CD4-positive, alpha-beta T cell treated with Interleukin-10 for 1 hour (primary cell): ENCODE measurements at regions not wholly inside any gene's neighbourhood (a gene's known extent, or its start where the extent isn't known, plus 50 kb on each side); places are given as distances from the start of the nearest gene placed in this dataset.

ENCODE experiments used
- DNase-seq: peaks from one replicate; pipeline ENCODE4 v3.0.0-alpha.2; 2020

DNA sequence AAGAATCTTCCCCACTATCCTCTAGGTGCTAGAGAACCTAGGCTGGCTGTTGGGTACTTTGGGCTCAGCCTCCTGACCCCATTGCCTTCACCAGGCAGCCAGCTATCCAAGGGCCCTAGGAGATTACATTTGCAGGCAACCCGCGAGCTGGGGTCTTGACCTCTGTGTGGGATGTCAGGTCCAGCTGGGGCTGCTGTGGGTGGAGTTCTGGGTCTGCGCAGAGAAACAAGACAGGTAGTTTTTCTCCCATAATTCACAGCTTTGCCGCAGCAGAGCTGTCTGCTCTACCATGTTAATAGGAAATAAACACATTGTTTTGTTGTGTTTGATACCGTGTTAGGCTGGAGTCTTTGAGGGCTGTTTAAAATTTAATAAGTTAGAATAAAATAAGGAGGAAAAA, 142.8 kb upstream of the PLET1 start:
- no peak for DNase-seq

DNA sequence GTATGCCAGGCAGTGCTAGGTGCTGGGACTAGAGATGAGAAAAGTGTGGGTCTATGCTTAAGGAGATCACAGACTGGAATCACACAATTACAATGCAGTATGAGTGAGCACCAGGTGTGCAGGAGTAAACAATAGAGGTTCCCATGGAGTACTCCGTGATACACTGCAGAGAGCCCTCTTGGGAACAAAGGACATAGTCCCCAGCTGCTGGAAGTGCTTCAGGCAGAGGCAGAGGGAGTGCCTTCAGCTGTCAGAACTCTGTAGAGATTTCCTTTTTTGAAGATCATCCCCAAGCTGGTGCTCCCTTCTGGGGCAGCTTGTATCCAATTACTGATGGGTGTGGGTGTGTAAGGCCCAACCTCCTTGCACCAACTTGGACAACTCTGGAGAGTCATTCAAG, 143.5 kb upstream of the PLET1 start:
- no peak for DNase-seq

DNA sequence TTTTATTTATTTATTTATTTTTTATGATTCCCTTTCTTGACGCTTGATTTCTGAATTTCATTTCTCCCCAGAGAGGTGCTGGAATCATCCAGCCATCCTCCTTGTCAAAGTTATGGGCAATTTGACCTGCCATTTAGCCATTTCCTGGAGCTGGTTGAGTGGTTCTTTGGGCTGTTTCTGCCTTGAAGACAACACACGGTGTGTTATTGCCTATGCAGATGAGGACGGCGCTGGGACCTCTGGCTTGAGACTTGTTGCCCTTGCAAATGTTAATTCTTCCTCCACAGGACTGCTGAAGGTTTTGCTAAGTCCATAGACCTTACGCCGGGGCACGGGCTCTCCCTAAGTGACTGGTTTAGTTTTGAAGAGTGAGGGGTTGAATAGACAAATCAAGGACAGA, 147.9 kb upstream of the PLET1 start:
- no peak for DNase-seq

DNA sequence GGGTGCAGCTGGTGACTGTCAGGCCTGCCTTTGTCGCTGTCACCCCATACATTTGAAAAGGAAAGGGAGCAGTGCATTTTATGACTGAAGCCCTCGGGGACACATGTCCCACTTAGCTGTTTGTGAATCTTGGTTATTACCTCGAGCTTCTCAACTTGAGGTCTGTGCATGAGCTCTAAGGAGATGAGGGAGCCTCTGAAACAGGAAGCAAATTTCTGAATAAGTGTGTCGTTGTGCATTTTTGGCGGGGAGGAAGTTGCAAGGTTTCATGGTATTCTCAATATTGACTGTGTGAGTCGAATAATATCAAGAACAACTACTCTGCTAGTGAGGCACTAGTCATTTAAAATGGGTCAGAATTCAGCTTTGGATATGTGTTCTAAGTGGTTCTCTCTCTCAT, 149.7 kb upstream of the PLET1 start:
- no peak for DNase-seq

DNA sequence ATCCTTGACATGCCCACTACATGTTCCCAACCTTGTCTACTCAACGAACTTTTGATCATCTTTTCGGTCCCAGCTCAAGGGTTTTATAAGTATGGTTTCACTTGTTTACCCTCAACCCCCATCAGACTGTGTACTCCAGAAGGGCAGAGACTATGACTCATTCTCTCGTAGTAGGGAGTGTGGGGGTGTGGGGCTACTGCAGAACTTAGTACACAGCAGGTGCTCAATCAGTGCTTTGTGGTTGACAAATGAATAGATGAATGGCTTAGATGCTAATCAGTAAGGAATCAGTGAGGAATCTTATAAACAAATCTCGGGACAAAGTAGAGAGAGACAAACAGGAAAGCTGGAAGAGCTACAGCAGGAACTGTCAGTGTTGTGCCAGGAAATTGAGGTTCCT, 151.7 kb upstream of the PLET1 start:
- DNase-seq: no peak

DNA sequence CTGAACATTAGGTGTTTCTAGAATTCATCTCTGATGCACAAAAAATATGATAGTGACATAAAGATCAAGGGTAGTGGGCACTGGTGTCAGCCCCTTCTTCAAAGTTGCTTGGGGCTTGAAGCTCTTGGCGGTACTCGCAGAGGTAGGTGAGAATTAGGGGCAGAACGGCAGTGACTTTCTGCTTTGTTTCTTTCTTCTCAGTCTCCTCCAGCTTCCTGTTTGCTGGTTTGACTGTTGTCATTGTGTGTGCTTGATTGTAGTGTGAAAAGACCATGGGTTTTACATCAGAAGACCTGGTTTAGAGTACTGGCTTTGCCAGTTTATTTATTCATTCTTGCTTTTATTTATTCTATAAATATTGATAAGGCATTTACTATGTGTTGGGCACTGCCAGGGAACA, 156.7 kb upstream of the PLET1 start:
- DNase-seq: no peak

DNA sequence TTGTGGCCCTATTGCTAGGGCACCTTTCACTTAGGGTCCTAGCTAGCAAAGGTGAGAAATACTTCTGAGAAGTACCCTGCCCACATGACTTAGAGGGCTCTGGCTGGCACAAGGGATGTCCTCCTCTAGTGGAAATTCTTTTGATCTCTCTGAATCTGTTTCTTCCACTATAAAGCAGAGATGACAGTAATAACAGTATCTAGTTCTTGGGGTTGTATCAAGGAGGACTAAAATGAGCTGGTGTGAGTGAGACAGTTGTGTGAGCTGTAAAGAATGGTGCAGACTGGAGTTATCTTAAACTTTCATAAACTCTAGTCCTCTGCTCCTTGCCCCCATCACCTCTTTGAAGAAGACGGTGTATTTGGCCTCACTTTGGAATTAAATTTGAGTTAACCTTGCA, 157.8 kb upstream of the PLET1 start:
- DNase-seq: no peak

DNA sequence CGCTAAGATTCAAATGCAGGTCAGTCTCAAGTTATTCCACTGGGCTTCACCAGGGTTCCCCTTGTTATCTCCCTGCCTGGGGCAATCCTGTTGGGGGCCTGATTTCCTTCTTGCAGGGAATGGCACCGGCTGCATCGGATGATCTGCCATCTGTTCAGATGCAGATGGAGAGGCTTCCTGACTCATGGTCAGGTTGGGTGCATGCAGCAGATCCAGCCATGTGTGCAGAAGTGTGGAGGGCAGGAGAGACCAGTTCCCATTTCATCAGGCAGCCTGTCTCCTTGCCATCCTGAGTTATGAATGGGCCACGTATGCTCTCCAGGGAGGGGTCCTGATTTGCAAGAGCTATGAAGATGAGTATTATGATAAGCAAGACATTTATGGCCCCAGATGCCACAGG, 161.2 kb upstream of the PLET1 start:
- DNase-seq: no peak

DNA sequence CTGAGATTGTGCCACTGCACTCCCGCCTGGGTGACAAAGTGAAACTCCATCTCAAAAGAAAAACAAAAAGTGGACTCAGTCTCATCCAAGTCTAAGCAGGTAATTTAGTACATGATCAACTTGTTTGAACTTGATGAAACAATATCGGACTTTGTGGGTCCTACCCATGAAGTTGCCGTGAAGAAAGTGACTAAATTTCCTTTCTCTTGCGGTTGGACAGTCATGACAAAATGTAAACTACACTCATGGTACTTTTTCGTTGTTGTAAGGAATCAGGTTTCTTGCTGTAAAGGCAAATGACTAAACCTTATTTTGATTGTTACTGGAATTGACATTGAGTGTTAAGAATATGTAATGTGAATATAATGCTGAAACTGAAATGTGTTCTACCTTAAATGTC, 164.5 kb upstream of the PLET1 start:
- no peak for DNase-seq

DNA sequence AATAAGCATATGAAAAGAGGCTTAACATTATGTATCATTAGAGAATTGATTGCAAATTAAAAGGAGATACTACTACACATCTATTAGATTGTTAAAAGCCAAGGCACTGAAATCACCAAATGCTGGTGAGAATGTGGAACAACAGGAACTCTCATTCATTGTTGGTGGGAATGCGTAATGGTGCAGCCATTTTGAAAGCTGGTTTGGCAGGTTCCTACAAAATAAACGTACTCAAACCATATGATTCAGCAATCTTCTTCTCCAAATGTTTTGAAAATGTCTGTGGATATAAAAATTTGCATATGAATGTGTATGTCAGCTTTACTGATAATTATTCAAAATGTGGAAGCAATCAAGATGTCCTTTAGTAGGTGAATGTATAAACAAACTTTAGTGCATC, 176.4 kb upstream of the PLET1 start:
- DNase-seq: no peak

DNA sequence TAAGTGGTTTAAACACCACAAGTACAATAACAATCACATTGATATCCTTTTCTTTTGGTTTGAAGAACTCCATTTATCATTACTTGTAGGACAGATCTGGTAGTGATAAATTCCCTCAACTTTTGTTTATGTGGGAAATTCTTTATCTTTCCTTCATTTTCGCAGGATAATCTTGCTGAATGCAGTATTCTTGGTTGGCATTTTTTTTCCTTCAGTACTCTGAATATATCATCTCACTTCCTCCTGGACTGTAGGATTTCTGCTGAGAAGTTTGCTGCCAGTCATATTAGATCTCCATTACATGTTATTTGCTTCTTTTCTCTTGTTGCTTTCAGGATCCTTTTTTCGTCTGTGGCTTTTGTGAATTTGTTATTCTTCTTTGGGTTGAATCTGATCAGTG, 179.0 kb upstream of the PLET1 start:
- no peak for DNase-seq

DNA sequence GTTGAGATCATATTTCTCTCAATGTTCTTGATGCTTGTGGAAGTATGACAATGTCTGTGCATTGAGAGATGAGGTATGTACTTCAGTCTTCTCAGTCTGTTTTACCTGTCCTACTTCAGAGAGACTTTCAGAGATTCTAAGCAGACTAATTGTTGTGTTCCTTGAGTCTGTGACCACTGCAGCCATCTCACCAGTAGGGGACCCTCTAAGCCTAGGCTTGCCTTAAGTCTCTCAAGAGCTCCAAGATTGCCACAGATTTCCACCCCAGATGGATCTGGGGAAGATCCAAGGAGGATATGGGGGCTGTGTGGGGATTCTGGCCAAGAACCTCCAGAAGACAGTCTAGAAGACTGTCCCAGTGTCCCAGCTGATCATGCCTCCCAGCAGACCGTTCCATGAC, 179.9 kb upstream of the PLET1 start:
- no peak for DNase-seq

DNA sequence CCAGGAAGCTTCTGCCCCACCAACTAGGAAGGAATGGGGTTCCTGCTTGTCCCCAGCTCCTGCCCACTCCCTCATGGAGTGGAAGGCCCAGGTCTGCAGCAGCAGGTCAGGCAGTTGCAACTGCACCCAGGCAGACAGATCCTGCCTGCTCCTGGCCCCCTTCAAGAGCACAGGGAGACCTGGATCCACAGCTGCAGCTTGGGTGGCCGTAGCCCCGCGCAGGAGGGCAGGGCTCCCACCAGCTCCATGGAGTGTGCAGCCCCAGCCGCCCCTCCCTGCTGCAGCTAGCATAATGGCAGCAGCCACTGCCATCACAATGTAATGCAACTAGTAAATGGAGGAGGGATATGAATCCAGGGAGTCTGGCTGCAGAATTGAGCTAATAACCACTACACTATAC, 187.5 kb upstream of the PLET1 start:
- DNase-seq: no peak

DNA sequence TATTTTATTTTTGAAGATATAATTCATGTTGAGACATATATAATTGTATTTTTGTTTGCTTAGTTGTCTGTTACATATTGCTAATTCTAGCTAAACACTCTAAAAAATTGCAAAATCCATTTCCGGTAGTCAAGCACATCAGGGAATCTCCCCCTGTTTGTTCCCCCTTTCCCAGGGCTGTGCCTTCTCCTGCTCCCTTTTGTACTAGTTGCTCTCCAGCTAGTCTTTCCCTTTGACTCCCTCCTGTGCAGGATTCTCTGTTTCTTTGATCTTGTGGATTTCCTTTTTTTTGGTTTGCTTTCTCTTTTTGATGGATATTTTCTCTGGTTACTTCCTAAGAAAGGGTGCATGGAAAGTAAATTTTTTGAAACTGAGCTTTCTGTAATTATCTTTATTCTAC, 188.1 kb upstream of the PLET1 start:
- no peak for DNase-seq

DNA sequence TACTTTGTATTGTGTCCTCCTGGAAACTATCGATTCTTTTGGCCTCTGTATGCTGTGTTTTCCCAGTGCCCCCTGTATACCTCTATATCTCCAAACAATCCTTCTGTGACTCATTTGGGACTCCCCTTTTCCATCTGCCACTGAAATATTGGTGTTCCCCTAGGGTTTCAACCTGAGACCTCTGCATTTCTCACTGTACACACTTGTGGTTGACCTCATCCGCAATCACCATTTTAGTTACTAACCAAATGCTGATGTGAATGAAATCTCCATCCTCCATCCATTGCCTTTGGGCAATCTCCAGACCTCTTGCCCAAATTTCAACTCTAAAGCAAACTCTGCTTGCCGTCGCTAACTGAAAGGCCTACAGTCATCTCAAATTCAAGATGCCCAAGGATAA, 190.6 kb upstream of the PLET1 start:
- DNase-seq: no peak

DNA sequence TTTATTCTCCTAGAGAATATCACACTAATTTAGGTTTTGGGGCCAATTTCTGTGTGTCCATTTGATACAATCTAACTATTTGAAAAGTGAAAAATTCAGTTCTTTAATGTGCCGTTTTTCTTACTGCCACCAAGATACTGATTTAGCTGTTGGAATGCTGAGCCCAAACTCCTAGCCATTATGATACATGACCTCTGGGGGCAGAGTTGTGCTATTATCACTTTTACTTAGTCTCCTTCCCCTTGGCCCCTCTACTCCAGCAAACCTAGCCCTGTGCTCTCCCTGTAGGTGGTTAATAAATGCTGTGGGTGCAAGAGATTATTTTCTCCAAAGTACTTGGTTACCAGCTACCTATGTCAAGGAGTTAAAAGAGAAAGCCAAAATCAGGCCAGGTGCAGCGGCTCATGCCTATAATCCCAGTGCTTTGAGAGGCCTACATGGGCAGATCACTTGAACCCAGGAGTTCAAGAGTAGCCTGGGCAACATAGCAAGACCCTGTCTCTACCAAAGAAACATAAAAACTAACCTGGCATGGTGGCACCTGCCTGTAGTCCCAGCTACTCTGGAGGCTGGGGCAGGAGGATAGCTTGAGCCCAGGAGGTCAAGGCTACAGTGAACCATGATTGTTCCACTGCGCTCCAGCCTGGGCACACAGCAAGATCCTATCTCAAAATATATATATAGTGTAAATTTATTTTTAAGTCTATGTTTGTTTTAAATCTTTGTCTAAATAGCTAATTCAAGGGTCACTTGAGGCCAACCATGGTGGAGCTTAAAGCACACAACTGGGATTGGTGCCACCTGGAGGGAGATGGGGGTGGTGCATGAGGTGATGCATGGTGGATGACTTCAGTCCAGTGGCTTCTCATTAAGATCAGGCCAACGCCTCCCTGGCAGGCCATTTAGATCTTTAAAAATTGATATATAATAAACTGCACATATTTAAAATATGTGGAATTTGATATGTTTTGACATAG, 193.2 kb upstream of the PLET1 start:
- peak; percentile 35 for DNase-seq

DNA sequence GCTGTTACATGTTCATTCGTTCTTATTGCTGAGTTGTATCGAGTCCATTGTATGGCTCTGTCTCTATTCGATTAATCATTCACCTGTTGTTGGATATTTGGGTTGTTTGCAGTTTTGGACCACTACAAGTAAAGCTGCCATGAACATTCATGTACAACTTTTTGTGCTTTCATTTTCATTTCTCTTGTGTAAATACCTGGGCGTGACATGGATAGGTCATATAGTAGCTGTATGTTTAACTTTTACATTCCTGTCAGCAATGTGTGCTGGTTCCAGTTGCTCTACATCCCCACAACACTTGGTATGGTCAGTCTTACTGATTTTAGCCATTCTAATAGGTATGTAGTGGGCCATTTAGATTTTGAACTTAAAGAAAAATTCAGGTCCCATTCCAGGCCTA, 194.2 kb upstream of the PLET1 start:
- no peak for DNase-seq

DNA sequence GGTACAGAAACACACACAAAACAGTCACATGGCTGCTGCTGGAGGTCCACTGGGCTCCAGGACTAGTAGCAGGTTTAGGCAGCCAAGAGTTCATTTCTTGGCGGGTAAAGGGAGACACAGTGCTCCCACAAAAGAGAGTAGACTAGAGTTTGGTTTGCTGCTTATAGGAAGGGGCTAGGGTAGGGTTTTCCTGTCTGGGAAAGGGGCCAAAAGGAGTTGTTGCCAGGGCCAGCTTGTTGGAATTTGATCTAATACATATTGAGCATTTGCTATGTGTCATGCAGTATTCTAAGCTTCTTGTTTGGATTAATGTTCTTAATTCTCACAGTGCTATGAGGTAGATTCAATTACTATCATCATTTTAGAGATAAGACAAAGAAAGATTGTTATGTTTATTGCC, 195.1 kb upstream of the PLET1 start:
- no peak for DNase-seq

DNA sequence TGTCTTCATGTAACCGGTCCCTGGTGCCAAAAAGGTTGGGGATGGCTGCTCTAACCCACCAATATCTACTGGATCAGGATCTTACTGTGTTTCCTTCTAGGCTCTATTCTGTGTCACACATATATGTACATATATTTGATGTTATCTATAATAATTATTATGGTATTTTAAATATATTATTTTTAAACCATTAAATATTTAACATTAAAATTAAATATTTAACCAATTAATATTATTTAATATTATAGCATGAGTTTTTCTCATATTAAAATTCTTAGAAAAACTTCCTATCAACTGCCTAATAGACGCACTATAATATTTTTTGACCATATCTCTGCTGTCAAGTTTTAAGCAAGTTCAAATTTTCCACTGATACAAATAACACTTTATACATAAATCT, 196.9 kb upstream of the PLET1 start:
- DNase-seq: no peak

DNA sequence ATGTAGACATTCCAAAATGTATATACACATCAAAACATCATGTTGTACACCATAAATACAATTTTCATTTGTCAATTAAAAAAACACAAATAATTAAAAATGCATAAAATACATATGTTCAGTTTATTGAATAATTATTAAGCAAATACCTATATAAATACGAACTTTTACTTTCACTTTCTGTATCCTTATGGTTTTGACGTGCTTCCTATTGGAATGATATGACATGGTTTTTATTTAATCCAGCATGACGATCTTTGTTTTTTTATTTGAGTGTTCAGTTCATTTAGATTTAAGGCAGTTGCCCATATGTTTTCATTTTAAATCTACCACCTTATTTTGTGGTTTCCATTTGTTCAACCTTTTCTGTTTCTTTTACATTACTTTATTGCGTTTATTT, 198.3 kb upstream of the PLET1 start:
- DNase-seq: no peak

DNA sequence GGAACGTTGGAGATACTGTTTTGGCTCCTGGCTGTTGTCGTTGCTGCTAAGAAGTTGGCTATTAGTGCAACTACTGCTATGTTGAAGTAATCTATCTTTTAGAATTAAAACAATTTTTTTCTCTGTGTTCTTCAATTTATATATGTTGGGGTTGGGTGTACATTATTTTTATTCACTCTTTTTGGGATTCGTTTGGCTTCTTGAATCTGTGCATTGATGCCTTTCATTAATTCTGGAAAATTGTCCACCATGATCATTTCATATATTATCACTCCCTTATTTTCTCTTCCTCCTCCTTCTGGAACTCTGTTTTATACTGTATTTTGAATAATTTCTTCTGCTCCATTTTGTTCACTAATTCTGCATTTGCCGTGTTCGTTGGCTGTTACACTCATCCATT, 199.5 kb upstream of the PLET1 start:
- DNase-seq: no peak

DNA sequence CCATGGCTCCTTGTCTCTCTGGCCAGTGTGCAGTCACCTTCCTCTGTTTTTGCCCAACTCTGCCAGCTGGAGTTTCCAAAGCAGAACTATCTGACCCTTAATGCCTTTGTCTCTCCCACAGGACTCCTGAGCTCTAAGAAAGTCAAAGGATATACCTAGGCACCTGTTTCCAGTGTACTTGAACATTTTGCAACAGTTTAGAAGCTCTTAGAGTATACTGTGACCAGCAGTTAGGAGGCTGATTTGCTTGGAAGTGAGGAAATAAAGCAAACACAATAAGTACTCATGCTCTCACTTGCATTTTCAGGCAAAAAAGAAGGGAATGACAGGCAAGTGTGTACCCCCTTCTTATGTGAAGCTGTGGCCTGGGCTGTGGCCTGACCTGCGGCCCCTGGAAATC, 204.3 kb upstream of the PLET1 start:
- DNase-seq: no peak

DNA sequence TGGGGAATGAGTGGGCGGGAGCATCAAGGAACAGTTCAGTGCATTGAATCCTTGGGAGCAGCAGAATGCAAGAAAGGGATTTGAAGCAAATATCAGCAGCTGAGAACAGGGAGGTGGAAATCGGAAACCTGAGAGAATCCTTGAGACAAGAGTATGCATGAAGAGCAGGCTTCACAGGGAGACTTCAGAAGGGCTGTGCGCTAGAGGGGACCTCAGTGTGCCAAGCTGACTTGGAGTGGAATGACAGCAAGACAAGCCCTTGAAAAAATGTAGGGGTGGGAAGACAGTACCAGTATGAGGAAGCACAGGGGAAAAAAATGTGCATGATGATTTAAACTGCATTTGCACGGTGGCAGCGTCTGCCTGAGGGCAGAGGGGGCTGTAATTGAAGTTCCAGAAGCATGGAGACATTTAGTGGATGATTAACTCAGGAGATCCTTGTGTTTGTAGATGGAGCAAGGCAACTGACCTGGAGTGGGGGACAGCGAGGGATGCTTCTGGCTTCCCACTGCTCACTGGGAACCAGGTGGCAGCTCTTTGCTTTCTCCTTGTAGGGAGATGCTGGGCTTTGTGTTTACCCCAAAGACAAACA, 204.9 kb upstream of the PLET1 start:
- DNase-seq: no peak

DNA sequence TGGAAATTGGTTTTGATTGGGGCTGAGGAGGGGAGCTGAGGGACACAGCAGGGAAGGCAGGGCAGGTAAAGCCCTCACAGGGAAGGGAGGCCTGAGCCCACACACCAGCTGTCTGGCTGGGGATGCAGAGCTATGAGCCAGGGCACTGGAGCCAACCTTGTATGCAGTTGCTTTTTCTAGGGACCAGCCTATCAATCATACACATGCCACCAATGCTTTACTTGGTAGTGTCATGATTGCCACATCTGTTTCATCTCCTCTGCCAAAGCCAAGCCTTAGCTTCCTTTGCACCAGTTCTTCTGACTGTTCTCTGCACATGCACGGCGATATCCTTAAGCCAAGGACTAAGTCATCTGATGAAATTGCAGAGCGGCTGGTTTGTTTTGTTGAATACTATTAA, 207.1 kb upstream of the PLET1 start:
- no peak for DNase-seq

DNA sequence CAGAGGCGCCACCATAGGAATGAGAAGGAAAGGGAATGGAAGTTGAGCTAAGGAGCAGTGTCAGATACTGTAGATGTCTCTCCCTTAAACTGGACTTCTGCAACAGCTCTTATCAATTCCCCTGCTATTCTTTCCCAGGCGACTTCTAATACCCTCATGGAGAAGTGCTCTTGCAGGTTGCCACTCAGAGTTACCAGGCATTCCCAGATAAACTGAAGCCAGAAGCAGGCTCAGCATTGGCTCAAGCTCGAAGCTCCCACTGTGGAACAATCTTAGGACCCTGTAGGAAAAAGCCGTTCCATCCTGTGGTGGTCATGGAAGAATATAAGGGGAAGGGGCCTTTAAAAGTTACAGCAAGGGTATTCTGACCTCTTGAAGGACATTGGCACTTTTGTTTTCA, 208.7 kb upstream of the PLET1 start:
- no peak for DNase-seq
